ENCODE measurements at regions not wholly inside any gene's neighbourhood (a gene's known extent, or its start where the extent isn't known, plus 50 kb on each side); places are given as distances from the start of the nearest gene placed in this dataset.

- intact Hi-C loops (cut with micrococcal nuclease; ENCODE audit: unreplicated experiment), result no loop called here
- CTCF ChIA-PET, result no interaction called here
Observed at GRCh38 chr9:81053298-81054025, 635.9 kb downstream of the TLE1 start.

GRCh38 chr9:81052846-81053245 is 636.5 kb downstream of the TLE1 start:
- H3K27me3 Mint-ChIP-seq (ENCODE audit: unreplicated experiment), result no peaks in the 10 kb centered on the region
- DNase-seq, result no peak
- intact Hi-C loops (cut with micrococcal nuclease; ENCODE audit: unreplicated experiment), result no loop called here
- no peaks in the 10 kb centered on the region for H3K4me1 Mint-ChIP-seq (ENCODE audit: low read depth, unreplicated experiment)
- BruUV-seq (replicated peaks), result no TSS peak
- CTCF ChIA-PET, result no interaction called here
- TF ChIP-seq CTCF (IDR thresholded peaks at IDR 0.05; ENCODE audit: unreplicated experiment), result no peak
- no peaks in the 10 kb centered on the region for H3K36me3 Mint-ChIP-seq (ENCODE audit: insufficient read depth, unreplicated experiment)
- no peak overlapping the region for H3K27ac Mint-ChIP-seq (ENCODE audit: unreplicated experiment)
- no peak overlapping the region for H3K4me3 Mint-ChIP-seq (ENCODE audit: low read depth, unreplicated experiment)
- peaks cover 4% of the 10 kb centered on the region for H3K9me3 Mint-ChIP-seq (ENCODE audit: low read depth, unreplicated experiment)

More at GRCh38 chr9:81053298-81054025, 635.9 kb downstream of the TLE1 start:
- Mint-ChIP-seq H3K4me3 (ENCODE audit: low read depth, unreplicated experiment) (no peak overlapping the region), H3K36me3 (ENCODE audit: insufficient read depth, unreplicated experiment) (no peaks in the 10 kb centered on the region), H3K27me3 (ENCODE audit: unreplicated experiment) (no peaks in the 10 kb centered on the region), H3K27ac (ENCODE audit: unreplicated experiment) (no peak overlapping the region), H3K4me1 (ENCODE audit: low read depth, unreplicated experiment) (no peaks in the 10 kb centered on the region), H3K9me3 (ENCODE audit: low read depth, unreplicated experiment) (peaks cover 4% of the 10 kb centered on the region)
- BruUV-seq (replicated peaks), result no TSS peak
- no peak for TF ChIP-seq CTCF (IDR thresholded peaks at IDR 0.05; ENCODE audit: unreplicated experiment)
- DNase-seq, result no peak

GRCh38 chr9:81047280-81047679 is 642.1 kb downstream of the TLE1 start:
- Mint-ChIP-seq H3K27me3 (ENCODE audit: unreplicated experiment) (no peaks in the 10 kb centered on the region), H3K9me3 (ENCODE audit: low read depth, unreplicated experiment) (no peaks in the 10 kb centered on the region), H3K27ac (ENCODE audit: unreplicated experiment) (no peak overlapping the region), H3K4me1 (ENCODE audit: low read depth, unreplicated experiment) (no peaks in the 10 kb centered on the region), H3K4me3 (ENCODE audit: low read depth, unreplicated experiment) (no peak overlapping the region), H3K36me3 (ENCODE audit: insufficient read depth, unreplicated experiment) (no peaks in the 10 kb centered on the region)
- CTCF ChIA-PET, result no interaction called here
- no TSS peak for BruUV-seq (replicated peaks)
- TF ChIP-seq CTCF (IDR thresholded peaks at IDR 0.05; ENCODE audit: unreplicated experiment), result no peak
- intact Hi-C loops (cut with micrococcal nuclease; ENCODE audit: unreplicated experiment), result no loop called here
- DNase-seq, result no peak

- CTCF ChIA-PET, result no interaction called here
- Mint-ChIP-seq H3K4me3 (ENCODE audit: low read depth, unreplicated experiment) (no peak overlapping the region), H3K9me3 (ENCODE audit: low read depth, unreplicated experiment) (no peaks in the 10 kb centered on the region), H3K4me1 (ENCODE audit: low read depth, unreplicated experiment) (no peaks in the 10 kb centered on the region), H3K36me3 (ENCODE audit: insufficient read depth, unreplicated experiment) (no peaks in the 10 kb centered on the region), H3K27me3 (ENCODE audit: unreplicated experiment) (no peaks in the 10 kb centered on the region), H3K27ac (ENCODE audit: unreplicated experiment) (no peak overlapping the region)
- intact Hi-C loops (cut with micrococcal nuclease; ENCODE audit: unreplicated experiment), result no loop called here
- TF ChIP-seq CTCF (IDR thresholded peaks at IDR 0.05; ENCODE audit: unreplicated experiment), result no peak
- no TSS peak for BruUV-seq (replicated peaks)
- DNase-seq, result no peak
Observed at GRCh38 chr9:81045658-81046057, 643.7 kb downstream of the TLE1 start.
